Activated naive CD4-positive, alpha-beta T cell treated with Interleukin-2 at 50 U/mL for 16 hours (primary cell): ENCODE measurements at regions not wholly inside any gene's neighbourhood (a gene's known extent, or its start where the extent isn't known, plus 50 kb on each side); places are given as distances from the start of the nearest gene placed in this dataset.

ENCODE experiments used
- DNase-seq: peaks from one replicate; pipeline ENCODE4 v3.0.0-alpha.2; 2020

GRCh38 chr3:187903697-187904096 is 158.4 kb upstream of the BCL6 start:
- no peak for DNase-seq

- DNase-seq, result no peak
These were observed 161.1 kb upstream of the BCL6 start for GRCh38 chr3:187906416-187906815.

GRCh38 chr3:187906920-187907319 is 161.7 kb upstream of the BCL6 start:
- DNase-seq, result no peak

- DNase-seq, result no peak
These were observed 164.6 kb upstream of the BCL6 start for GRCh38 chr3:187909866-187910265.

- DNase-seq, result no peak
These were observed 166.7 kb upstream of the BCL6 start for GRCh38 chr3:187912007-187912406.

GRCh38 chr3:187913617-187914033 is 168.4 kb upstream of the BCL6 start:
- no peak for DNase-seq

- no peak for DNase-seq
These were observed 169.0 kb upstream of the BCL6 start for GRCh38 chr3:187914231-187914630.

- no peak for DNase-seq
These were observed 170.8 kb upstream of the BCL6 start for GRCh38 chr3:187916072-187916471.

GRCh38 chr3:187918081-187918644 is 172.9 kb upstream of the BCL6 start:
- no peak for DNase-seq

GRCh38 chr3:187919048-187919447 is 173.8 kb upstream of the BCL6 start:
- peak; percentile 64 for DNase-seq

- peak; percentile 16 for DNase-seq
These were observed 174.3 kb upstream of the BCL6 start for GRCh38 chr3:187919544-187919943.

- DNase-seq, result no peak
These were observed 174.8 kb upstream of the BCL6 start for GRCh38 chr3:187920030-187920429.

- no peak for DNase-seq
These were observed 175.6 kb upstream of the BCL6 start for GRCh38 chr3:187920913-187921312.

- no peak for DNase-seq
These were observed 176.3 kb upstream of the BCL6 start for GRCh38 chr3:187921391-187922074.

- peak; percentile 52 for DNase-seq
These were observed 177.6 kb upstream of the BCL6 start for GRCh38 chr3:187922704-187923416.

- DNase-seq, result no peak
These were observed 179.4 kb upstream of the BCL6 start for GRCh38 chr3:187924651-187925050.

GRCh38 chr3:187925326-187925725 is 180.1 kb upstream of the BCL6 start:
- no peak for DNase-seq

GRCh38 chr3:187926620-187927019 is 181.4 kb upstream of the BCL6 start:
- no peak for DNase-seq

- DNase-seq, result no peak
These were observed 182.3 kb upstream of the BCL6 start for GRCh38 chr3:187927565-187927964.

GRCh38 chr3:187929112-187929816 is 184.0 kb upstream of the BCL6 start:
- peak; percentile 27 for DNase-seq

GRCh38 chr3:187930021-187930420 is 184.8 kb upstream of the BCL6 start:
- no peak for DNase-seq

GRCh38 chr3:187931101-187931500 is 185.8 kb upstream of the BCL6 start:
- no peak for DNase-seq

- no peak for DNase-seq
These were observed 186.6 kb upstream of the BCL6 start for GRCh38 chr3:187931770-187932278.
